GM18502 (cell line): ENCODE measurements at regions not wholly inside any gene's neighbourhood (a gene's known extent, or its start where the extent isn't known, plus 50 kb on each side); places are given as distances from the start of the nearest gene placed in this dataset.

Experiments used
- ATAC-seq: cut with Tn5 transposase; IDR thresholded peaks from one replicate; pipeline ENCODE4 v1.9.1; 2021; ENCODE audit warnings: mild to moderate bottlenecking; ENCODE audit not compliant: unreplicated experiment, poor library complexity

- no peak for ATAC-seq
These were observed 498.6 kb downstream of the KCTD12 start for GRCh38 chr13:76387566-76387965.

- no peak for ATAC-seq
These were observed 499.9 kb downstream of the KCTD12 start for GRCh38 chr13:76386321-76386720.

GRCh38 chr13:76385586-76385985 is 500.6 kb downstream of the KCTD12 start:
- no peak for ATAC-seq

- no peak for ATAC-seq
These were observed 502.3 kb downstream of the KCTD12 start for GRCh38 chr13:76383676-76384461.

- ATAC-seq = no peak
These were observed 505.6 kb downstream of the KCTD12 start for GRCh38 chr13:76380446-76381065.

- no peak for ATAC-seq
These were observed 506.7 kb downstream of the KCTD12 start for GRCh38 chr13:76379341-76380105.

- no peak for ATAC-seq
These were observed 507.4 kb downstream of the KCTD12 start for GRCh38 chr13:76378767-76379166.

GRCh38 chr13:76363682-76364289 is 522.4 kb downstream of the KCTD12 start:
- ATAC-seq = no peak

- ATAC-seq = no peak
These were observed 524.3 kb downstream of the KCTD12 start for GRCh38 chr13:76361868-76362267.

GRCh38 chr13:76351541-76352229 is 534.5 kb downstream of the KCTD12 start:
- ATAC-seq = no peak

- no peak for ATAC-seq
These were observed 535.8 kb downstream of the KCTD12 start for GRCh38 chr13:76350399-76350798.

- no peak for ATAC-seq
These were observed 536.5 kb downstream of the KCTD12 start for GRCh38 chr13:76349700-76350099.

GRCh38 chr13:76339649-76340048 is 546.6 kb downstream of the KCTD12 start:
- peak; percentile 64 for ATAC-seq

GRCh38 chr13:76338003-76338402 is 548.2 kb downstream of the KCTD12 start:
- ATAC-seq = no peak

- ATAC-seq = no peak
These were observed 549.0 kb downstream of the KCTD12 start for GRCh38 chr13:76336889-76337844.

- ATAC-seq = no peak
These were observed 550.7 kb downstream of the KCTD12 start for GRCh38 chr13:76335463-76335862.

- ATAC-seq = no peak
These were observed 554.1 kb downstream of the KCTD12 start for GRCh38 chr13:76331943-76332712.

- no peak for ATAC-seq
These were observed 555.4 kb downstream of the KCTD12 start for GRCh38 chr13:76330761-76331160.
